EH (cell line): ENCODE measurements at regions not wholly inside any gene's neighbourhood (a gene's known extent, or its start where the extent isn't known, plus 50 kb on each side); places are given as distances from the start of the nearest gene placed in this dataset.
A peak's percentile ranks its signal among the peaks of the same experiment; 100 is the strongest.

ENCODE experiments used
- DNase-seq: peaks from one replicate; pipeline ENCODE4 v3.0.0-alpha.2; 2015; ENCODE audit warnings: low read depth

DNA sequence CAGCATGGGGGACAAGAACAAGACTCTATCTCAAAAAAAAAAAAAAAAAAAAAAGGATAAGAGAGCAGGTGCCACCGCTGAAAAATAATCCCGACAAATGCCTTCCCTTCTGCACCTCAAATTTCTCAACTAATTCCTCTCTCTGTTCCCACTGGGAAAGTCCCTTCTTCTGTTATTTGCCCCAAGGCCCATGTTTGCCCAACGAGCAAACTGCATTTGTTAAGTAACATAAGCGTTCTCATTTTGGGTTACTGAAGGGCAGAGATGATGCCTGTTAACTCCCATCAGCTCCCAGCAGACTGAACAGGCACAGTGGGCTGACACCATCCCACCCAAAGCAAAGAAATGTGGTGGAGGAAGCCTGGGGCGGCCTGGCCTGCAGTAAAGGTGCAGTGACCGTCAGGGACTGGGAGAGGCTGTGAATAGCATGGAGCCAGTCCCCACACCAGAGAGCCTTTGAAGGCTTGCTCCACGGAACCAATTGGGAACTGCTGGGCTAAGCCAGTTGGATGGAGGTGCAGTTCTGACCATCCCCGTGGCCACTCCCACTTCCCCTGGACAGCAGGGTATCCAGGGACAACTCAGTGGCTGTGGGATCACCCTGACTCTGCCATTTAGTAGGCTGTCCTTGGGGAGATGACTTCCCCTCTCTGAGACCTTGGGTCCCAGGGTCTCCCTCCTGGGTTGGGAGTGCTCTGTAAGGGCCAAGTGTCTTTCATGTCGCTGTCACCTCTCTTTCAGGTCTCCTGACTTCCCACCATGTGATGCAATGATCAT lies 149.7 kb upstream of the IER5L start:
- no peak for DNase-seq

- DNase-seq, result no peak
These were observed 148.3 kb upstream of the IER5L start for GRCh38 chr9:129326061-129327005.

DNA sequence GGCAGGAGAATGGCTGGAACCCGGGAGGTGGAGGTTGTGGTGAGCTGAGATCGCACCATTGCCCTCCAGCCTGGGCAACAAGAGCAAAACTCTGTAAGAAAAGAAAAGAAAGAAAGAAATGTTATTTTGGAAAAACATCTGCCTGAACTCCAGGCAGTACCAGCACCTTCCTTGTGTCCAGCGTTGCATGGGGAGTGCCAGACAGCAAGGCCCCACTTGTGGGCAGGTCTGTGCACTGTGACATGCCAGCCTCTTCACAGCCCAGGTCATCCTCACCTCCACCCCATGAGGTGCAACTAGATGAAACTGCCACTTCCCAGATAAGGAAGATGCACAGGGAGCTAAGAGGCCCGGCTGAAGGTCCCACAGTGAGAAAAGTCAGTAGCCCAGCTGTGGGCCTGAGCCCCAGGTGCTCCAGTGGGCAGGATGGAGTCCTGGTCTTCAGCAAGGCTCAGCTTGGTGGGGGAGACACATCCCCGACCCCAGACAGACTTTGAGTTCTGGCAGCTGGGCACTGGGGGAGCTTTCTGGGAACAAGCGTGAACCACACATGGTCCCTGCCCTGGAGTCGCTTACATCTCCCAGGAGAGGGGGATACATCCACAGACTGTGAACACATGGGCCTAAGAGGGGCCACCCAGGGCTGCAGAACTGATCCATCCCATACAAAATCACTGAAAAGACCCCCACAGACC lies 146.9 kb upstream of the IER5L start:
- DNase-seq, result no peak

DNA sequence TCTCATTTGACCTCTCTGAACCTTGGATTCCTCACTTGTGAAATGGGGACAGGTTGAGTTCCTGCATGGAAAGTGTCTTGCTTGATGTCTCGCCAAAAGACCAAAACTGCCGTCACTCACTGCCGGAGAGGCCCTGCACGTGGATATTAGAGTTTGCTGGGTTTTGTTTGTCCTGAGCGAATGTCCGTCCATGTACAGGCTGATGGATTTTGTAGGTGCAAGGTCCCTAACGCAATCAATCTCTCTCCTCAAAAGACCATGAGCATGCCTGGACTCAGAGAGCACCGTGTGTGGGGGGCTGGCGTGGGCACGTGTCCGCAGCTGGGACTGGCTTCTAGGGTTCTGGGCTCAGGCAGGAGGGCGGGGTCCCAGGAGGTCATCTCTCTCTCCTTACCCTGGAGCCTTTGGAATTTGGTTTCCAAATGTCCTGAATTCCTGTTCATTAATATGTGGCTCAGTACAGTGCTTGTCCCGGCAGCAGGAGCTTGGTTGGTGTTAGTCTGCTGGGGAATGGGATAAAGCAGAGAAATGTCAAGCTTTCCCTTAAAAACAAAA lies 146.0 kb upstream of the IER5L start:
- peak; percentile 47 for DNase-seq

DNA sequence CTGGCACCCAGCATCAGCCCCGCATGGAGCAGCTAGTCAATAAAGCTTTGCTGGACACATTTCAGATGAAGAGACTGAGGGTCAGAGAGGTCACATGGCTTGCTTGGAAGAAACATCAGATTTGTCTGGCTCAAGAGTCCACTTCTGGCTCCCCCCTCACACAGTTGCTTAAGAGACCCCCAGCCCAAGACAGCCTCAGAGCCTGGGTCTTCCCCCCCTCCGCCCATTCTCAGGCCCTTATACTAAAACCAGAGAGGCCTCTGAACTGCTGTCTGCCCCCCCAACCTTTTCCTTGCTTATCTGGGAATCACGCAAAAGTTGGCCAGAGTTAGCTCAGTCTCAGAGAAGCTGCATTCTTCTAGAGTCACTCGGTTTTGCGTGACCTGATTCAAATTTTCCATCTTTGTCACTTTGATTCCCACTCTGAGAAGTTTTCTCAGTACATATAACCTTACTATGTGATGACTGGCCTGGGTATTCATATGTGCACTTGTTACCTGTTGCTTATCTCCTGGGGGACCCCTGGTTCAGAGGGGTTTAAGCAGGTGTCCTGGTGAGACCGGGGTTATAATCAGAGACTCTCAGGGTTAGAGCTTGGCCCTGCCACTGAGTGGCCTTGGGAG lies 145.4 kb upstream of the IER5L start:
- peak; percentile 74 for DNase-seq

GRCh38 chr9:129322641-129323375 lies 144.7 kb upstream of the IER5L start:
- DNase-seq, result no peak

DNA sequence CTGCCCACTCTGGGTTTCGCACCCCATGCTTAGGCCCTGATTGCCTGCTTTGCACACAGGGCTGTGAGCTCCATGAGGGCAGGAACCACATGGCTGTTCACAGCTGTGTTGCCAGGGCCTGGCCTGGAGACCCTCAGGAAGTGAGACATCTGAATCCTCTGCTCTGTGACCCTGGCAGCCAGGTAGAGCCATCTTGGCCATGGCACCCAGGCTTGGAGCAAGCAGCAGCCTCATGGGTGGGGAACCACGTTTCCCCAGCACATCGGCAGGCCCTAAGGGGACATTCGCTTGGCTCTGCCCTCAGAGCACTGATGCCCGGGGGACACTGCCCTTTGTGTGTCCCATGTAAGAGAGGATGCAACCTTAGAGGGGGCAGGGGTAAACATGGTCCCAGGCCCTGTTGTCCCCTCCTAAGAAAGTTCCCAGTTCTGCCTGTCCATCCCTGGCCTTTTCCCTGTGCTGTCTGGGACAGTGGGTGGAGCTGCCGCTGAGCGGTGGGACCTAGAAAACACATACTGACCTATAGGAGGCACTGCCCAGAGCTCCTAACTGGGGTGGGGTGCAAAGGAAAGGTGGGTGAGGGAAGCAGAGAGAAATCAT lies 144.1 kb upstream of the IER5L start:
- DNase-seq, result no peak

DNA sequence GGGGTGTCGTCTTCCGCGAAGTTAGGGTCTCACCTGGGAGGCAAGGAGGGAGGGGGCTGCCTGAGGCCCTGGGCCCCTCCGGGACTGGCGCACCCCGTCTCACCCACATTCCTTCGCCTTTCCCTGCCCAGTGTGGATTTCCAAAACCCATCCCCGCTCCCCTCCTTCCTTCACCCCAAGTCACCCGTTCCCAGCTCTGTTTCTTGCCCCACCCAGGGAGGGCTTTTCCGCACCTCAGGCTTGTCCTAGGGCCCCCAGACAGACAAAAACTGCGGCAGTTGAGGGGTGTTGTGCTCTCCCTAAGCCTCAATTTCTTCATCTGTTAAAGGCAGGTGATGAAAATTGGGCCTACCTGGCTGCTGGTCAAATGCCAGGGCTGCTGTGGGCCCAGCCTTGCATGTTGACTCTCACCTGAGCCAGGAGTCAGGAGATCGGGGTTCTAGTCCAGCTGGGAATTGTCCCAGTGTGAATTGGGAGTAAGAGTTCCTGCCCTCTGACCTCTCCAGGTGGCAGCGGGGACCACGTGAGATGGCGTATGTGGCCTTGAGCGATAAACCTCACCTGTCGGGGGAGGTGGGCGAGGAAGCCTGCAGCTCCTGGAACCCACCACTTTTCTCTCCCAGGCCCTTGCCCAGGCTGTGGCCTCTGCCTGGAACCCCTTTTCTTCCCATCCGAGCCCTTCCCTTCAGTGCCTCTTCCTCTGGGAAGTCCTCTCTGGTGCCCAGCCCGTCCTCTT lies 143.4 kb upstream of the IER5L start:
- DNase-seq, result no peak

- DNase-seq, result peak; percentile 96
These were observed 142.7 kb upstream of the IER5L start for GRCh38 chr9:129320575-129321285.

- DNase-seq, result no peak
These were observed 141.9 kb upstream of the IER5L start for GRCh38 chr9:129319938-129320481.

GRCh38 chr9:129319076-129319937 lies 141.2 kb upstream of the IER5L start:
- no peak for DNase-seq

DNA sequence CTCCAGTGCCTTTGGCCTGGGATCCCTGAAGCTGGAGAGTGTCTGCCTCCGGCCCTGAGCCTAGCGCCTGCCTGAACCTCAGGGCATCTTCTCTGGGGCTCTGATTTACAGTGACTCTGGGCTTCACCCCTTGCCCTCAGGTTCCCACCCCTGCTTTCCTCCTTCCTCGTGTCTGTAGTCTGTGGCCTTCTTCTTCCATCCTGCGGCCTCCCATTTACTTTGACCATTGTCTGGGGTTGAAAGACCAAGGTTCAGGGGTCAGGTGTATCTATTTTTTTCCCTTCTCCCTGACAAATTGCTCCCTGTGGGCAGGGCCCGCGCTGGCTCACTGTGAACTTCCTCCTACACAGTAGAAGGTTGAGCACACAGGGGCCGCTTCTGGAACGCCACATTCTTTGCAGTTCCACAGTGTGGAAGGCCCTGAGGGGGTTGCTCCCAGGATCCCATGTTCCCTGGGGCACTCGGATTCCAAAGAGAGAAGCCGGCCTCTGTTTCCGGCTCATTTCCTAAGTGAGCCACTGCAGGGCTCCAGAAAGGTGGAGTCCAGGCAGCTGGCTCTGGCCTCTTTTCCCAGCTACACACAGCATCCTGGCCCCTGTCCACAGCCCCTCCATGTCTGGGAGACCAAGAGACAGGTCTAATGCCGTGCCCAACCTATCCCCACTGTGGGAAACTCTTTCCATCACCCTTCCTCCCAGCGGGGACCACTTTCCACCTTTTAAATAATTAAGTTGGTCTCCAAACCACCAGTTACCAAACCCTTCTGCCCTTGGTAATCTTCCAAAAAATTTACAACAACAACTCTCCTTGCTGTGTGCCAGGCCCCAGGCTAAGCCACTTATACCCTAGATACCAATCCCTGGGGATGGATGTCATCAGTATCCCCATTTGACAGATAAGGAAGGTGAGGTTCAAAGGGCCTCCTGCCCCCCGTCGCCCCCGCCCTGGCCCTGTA lies 140.3 kb upstream of the IER5L start:
- DNase-seq, result peak; percentile 72

DNA sequence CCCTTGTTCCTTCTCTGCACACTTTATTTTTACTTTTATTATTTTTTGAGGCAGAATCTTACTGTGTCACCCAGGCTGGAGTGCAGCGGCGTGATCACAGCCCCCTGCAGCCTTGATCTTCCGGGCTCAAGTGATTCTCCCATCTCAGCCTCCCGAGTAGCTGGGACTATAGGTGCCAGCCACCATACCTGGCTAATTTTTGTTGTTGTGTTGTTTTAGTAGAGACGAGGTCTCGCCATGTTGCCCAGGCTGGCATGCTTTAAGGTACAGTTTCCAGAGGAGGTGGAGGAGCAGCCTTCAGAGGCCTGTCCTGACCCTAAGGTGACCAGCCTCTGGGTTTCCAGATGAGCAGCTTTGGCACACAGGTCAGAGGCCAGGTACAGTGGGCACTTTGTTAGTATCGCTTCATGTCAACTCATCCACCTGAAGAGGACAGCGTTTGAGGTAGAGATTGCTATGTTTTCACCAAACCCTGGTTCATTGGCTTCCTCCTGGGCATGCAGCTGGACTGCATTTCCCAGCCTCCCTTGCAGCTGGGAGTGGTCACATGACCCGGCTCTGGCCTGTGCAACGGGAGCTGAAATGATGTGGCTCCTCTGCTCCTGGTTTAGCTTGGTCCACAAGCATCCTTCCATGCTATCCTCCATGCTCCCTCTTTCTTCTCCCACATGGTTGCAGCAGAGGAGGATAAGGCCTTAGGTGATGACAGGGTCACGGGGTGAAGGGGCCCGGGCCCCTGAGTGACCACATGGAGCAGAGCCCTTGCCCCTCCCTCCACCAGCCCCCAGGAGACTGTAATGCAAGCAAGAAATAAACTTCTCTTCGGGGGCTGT lies 139.3 kb upstream of the IER5L start:
- DNase-seq, result peak; percentile 60

DNA sequence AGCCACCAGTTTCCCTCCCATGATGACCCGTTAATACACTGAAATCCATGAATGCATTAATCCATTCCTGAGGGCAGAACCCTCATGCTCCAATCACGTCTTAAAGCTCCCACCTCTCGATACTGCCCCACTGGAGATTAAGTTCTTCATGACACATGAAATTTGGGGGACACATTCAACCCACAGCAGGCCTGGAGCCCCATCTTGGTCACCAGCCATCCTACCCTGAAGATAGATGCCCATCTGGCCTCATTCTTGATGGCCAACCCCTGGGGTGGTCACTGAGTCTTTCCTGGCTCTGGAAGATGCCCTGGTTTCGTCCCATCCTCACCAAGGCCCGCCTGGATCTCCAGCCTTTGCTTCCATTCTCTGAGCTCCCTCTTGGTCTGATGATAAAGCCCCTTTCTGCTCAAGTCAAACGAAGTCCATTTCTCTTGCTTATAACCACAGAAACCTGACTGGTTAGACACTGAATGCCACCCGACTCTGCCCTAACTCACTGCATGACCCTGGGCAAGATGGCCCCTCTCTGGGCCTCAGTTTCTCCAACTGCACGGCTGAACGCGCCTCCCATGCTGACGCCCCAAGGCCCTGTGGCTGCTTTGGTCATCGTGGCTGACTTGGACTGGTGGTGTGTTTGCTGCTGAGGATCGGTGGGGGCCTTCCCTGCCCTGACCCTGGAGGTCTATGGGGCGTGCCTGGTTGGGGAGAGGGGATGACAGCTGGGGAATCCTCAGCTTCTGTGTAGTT lies 138.4 kb upstream of the IER5L start:
- DNase-seq, result no peak

DNA sequence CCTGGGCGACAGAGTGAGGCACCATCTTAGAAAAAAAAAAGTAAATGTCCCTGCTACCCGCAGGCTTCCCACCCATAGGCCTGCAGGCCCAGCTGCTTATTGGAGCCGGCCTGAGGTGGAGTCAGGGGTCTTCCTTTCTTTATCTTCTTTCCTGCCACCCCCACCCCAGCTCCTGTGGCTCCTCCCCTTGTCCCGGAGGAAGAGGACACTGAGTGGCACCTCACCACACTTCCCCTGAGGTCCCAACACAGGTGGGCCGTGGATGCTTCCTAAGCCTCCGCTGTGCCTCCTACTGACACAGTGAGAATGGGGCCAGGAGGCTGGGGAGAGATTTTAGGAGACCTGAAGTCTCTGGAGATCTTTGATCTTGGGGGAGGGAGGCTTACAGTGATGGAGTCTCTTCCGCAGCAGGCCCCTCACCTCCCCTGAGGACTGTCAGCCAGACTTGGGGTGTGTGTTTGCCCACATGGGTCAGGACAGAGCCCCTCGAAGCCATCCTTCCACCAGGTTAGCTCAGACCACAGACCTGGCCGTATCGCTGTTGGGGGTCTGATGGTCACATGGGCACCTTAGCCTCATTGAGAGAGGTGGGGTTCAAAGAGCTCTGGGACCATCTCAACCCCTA lies 135.4 kb upstream of the IER5L start:
- no peak for DNase-seq
